ENCODE measurements at regions not wholly inside any gene's neighbourhood (a gene's known extent, or its start where the extent isn't known, plus 50 kb on each side); places are given as distances from the start of the nearest gene placed in this dataset.

GRCh38 chr4:116546759-116547158, 538.6 kb downstream of the TRAM1L1 start:
- no peak for TF ChIP-seq CTCF (conservative IDR thresholded peaks at IDR 0.05)
- TF ChIP-seq ZFX (IDR thresholded peaks at IDR 0.05): no peak

All from C4-2B (cell line).